ENCODE measurements at regions not wholly inside any gene's neighbourhood (a gene's known extent, or its start where the extent isn't known, plus 50 kb on each side); places are given as distances from the start of the nearest gene placed in this dataset.
"Not testable (repeated sequence)": the region's sequence is repeated elsewhere in the genome, so short reads cannot be mapped to it uniquely, and the experiment has no call there.

- CTCF ChIA-PET: interaction anchor here (0.7 kb wide), 1 partner anchor 462 kb away, joined by 3 read pairs; no protein-coding TSS in a partner anchor
- DNase-seq (no peak), ATAC-seq (no peak)
- Mint-ChIP-seq H3K4me1 (no peaks in the 10 kb centered on the region), H3K36me3 (no peaks in the 10 kb centered on the region), H3K9me3 (ENCODE audit: low read depth) (no peaks in the 10 kb centered on the region), H3K27ac (no peak overlapping the region), H3K27me3 (no peaks in the 10 kb centered on the region), H3K4me3 (no peak overlapping the region)
Observed at GRCh38 chrX:13411496-13412207, 91.8 kb upstream of the ATXN3L start.

- not testable (repeated sequence) for DNase-seq
Observed at GRCh38 chrX:13408599-13408998, 88.7 kb upstream of the ATXN3L start.

GRCh38 chrX:13404777-13405176 lies 84.9 kb upstream of the ATXN3L start:
- H3K4me1 Mint-ChIP-seq; ATAC-seq; H3K27ac Mint-ChIP-seq; H3K4me3 Mint-ChIP-seq; H3K36me3 Mint-ChIP-seq; H3K9me3 Mint-ChIP-seq (ENCODE audit: low read depth); DNase-seq; CTCF ChIA-PET; H3K27me3 Mint-ChIP-seq: not testable (repeated sequence)

More at GRCh38 chrX:13408599-13408998, 88.7 kb upstream of the ATXN3L start:
- ATAC-seq; H3K27me3 Mint-ChIP-seq; H3K27ac Mint-ChIP-seq; H3K36me3 Mint-ChIP-seq; H3K4me3 Mint-ChIP-seq; H3K9me3 Mint-ChIP-seq (ENCODE audit: low read depth); H3K4me1 Mint-ChIP-seq; CTCF ChIA-PET: not testable (repeated sequence)

- H3K4me3 Mint-ChIP-seq: no peak overlapping the region
- ATAC-seq: no peak
- peaks cover 4% of the 10 kb centered on the region for H3K36me3 Mint-ChIP-seq
- DNase-seq: no peak
- CTCF ChIA-PET: no interaction called here
- H3K27me3 Mint-ChIP-seq: no peaks in the 10 kb centered on the region
- peaks cover 2% of the 10 kb centered on the region for H3K4me1 Mint-ChIP-seq
- no peaks in the 10 kb centered on the region for H3K9me3 Mint-ChIP-seq (ENCODE audit: low read depth)
- no peak overlapping the region for H3K27ac Mint-ChIP-seq
Observed at GRCh38 chrX:13404364-13404763, 84.5 kb upstream of the ATXN3L start.

GRCh38 chrX:13401724-13402123 lies 81.9 kb upstream of the ATXN3L start:
- H3K27me3 Mint-ChIP-seq: no peaks in the 10 kb centered on the region
- H3K4me1 Mint-ChIP-seq: peaks cover 10% of the 10 kb centered on the region
- H3K36me3 Mint-ChIP-seq: peaks cover 5% of the 10 kb centered on the region
- ATAC-seq (no peak), DNase-seq (no peak)
- no peak overlapping the region for H3K4me3 Mint-ChIP-seq
- CTCF ChIA-PET: no interaction called here
- no peak overlapping the region for H3K27ac Mint-ChIP-seq
- H3K9me3 Mint-ChIP-seq (ENCODE audit: low read depth): no peaks in the 10 kb centered on the region

GRCh38 chrX:13398839-13399238 lies 79.0 kb upstream of the ATXN3L start:
- H3K4me3 Mint-ChIP-seq: no peak overlapping the region
- CTCF ChIA-PET: no interaction called here
- H3K36me3 Mint-ChIP-seq: peaks cover 6% of the 10 kb centered on the region
- DNase-seq (no peak), ATAC-seq (no peak)
- no peak overlapping the region for H3K27ac Mint-ChIP-seq
- no peaks in the 10 kb centered on the region for H3K9me3 Mint-ChIP-seq (ENCODE audit: low read depth)
- no peaks in the 10 kb centered on the region for H3K27me3 Mint-ChIP-seq
- peaks cover 12% of the 10 kb centered on the region for H3K4me1 Mint-ChIP-seq

GRCh38 chrX:13397878-13398818 lies 78.3 kb upstream of the ATXN3L start:
- ATAC-seq (no peak), DNase-seq (peak; percentile 47)
- no peaks in the 10 kb centered on the region for H3K27me3 Mint-ChIP-seq
- peaks cover 2% of the 10 kb centered on the region for H3K9me3 Mint-ChIP-seq (ENCODE audit: low read depth)
- H3K4me3 Mint-ChIP-seq: no peak overlapping the region
- H3K4me1 Mint-ChIP-seq: peaks cover 12% of the 10 kb centered on the region
- peaks cover 6% of the 10 kb centered on the region for H3K36me3 Mint-ChIP-seq
- CTCF ChIA-PET: interaction anchor here (0.7 kb wide), 1 partner anchor 451 kb away, joined by 3 read pairs; no protein-coding TSS in a partner anchor
- no peak overlapping the region for H3K27ac Mint-ChIP-seq

GRCh38 chrX:13396924-13397323 lies 77.1 kb upstream of the ATXN3L start:
- ATAC-seq: no peak
- Mint-ChIP-seq H3K36me3 (peaks cover 6% of the 10 kb centered on the region), H3K9me3 (ENCODE audit: low read depth) (peaks cover 2% of the 10 kb centered on the region), H3K27ac (no peak overlapping the region), H3K4me1 (peaks cover 12% of the 10 kb centered on the region), H3K4me3 (no peak overlapping the region), H3K27me3 (no peaks in the 10 kb centered on the region)
- CTCF ChIA-PET: no interaction called here
- DNase-seq: no peak

GRCh38 chrX:13389501-13389900 lies 69.6 kb upstream of the ATXN3L start:
- no peak for DNase-seq

GRCh38 chrX:13387666-13388494 lies 68.0 kb upstream of the ATXN3L start:
- Mint-ChIP-seq H3K9me3 (ENCODE audit: low read depth) (no peaks in the 10 kb centered on the region), H3K36me3 (peaks cover 3% of the 10 kb centered on the region), H3K27me3 (no peaks in the 10 kb centered on the region), H3K27ac (no peak overlapping the region), H3K4me3 (no peak overlapping the region), H3K4me1 (peaks cover 10% of the 10 kb centered on the region)
- peak; percentile 42 for DNase-seq
- ATAC-seq: peak; percentile 30
- CTCF ChIA-PET: no interaction called here

More at GRCh38 chrX:13389501-13389900, 69.6 kb upstream of the ATXN3L start:
- Mint-ChIP-seq H3K4me1 (peaks cover 10% of the 10 kb centered on the region), H3K27me3 (no peaks in the 10 kb centered on the region), H3K36me3 (peaks cover 3% of the 10 kb centered on the region), H3K27ac (no peak overlapping the region), H3K9me3 (ENCODE audit: low read depth) (peaks cover 2% of the 10 kb centered on the region), H3K4me3 (no peak overlapping the region)
- ATAC-seq: no peak
- CTCF ChIA-PET: no interaction called here

- Mint-ChIP-seq H3K9me3 (ENCODE audit: low read depth) (no peaks in the 10 kb centered on the region), H3K4me3 (no peak overlapping the region), H3K27me3 (no peaks in the 10 kb centered on the region), H3K4me1 (peaks cover 10% of the 10 kb centered on the region), H3K36me3 (peaks cover 3% of the 10 kb centered on the region), H3K27ac (no peak overlapping the region)
- no peak for DNase-seq
- CTCF ChIA-PET: interaction anchor here (0.9 kb wide), 1 partner anchor 296 kb away, joined by 3 read pairs; no protein-coding TSS in a partner anchor
- ATAC-seq: no peak
Observed at GRCh38 chrX:13386636-13387035, 66.8 kb upstream of the ATXN3L start.

GRCh38 chrX:13386092-13386491 lies 66.2 kb upstream of the ATXN3L start:
- CTCF ChIA-PET: interaction anchor here (0.9 kb wide), 1 partner anchor 295 kb away, joined by 3 read pairs; no protein-coding TSS in a partner anchor
- DNase-seq (no peak), ATAC-seq (no peak)
- Mint-ChIP-seq H3K36me3 (peaks cover 3% of the 10 kb centered on the region), H3K4me1 (peaks cover 10% of the 10 kb centered on the region), H3K27me3 (no peaks in the 10 kb centered on the region), H3K9me3 (ENCODE audit: low read depth) (no peaks in the 10 kb centered on the region), H3K27ac (no peak overlapping the region), H3K4me3 (no peak overlapping the region)

- Mint-ChIP-seq H3K36me3 (peaks cover 2% of the 10 kb centered on the region), H3K4me3 (no peak overlapping the region), H3K27me3 (no peaks in the 10 kb centered on the region), H3K9me3 (ENCODE audit: low read depth) (no peaks in the 10 kb centered on the region), H3K27ac (no peak overlapping the region), H3K4me1 (peaks cover 20% of the 10 kb centered on the region)
- CTCF ChIA-PET: no interaction called here
- DNase-seq (no peak), ATAC-seq (no peak)
Observed at GRCh38 chrX:13383907-13384306, 64.1 kb upstream of the ATXN3L start.

Data from activated CD8-positive, alpha-beta memory T cell treated with anti-CD3 and anti-CD28 coated beads, Interleukin-2, amount 10 ng/mL, durations not matched to agents 7 days and 5 days (primary cell).